Endothelial cell of umbilical vein (primary cell): ENCODE measurements at regions not wholly inside any gene's neighbourhood (a gene's known extent, or its start where the extent isn't known, plus 50 kb on each side); places are given as distances from the start of the nearest gene placed in this dataset.

Source experiments
- BruUV-seq: library from RNA; stranded (reverse); fragments of 400-500 nt; replicated peaks from 2 replicates; lab custom pipeline; 2021; lab: Mats Ljungman, UMichigan
- CTCF ChIA-PET: fragments of 300-600, 350-600 bp; sonication (Branson Sonifier 250); formaldehyde crosslinking; loops from one replicate; lab custom pipeline; 2021; ENCODE audit warnings: antibody characterized with exemption, inconsistent platforms; lab: Charles Lee
- POLR2A ChIA-PET: fragments of 300-600, 350-600 bp; sonication (Branson Sonifier 250); formaldehyde crosslinking; loops from one replicate; lab custom pipeline; 2021; ENCODE audit warnings: antibody characterized with exemption, inconsistent platforms; lab: Charles Lee
- DNase-seq: peaks from one replicate; pipeline ENCODE4 v3.0.0-alpha.2; 2011; ENCODE audit warnings: low read depth, low spot score
- FAIRE-seq: peaks from 2 replicates; lab custom pipeline; 2011; peaks lifted over from hg19 to GRCh38; lab: Jason Lieb, UNC
- H2AFZ ChIP-seq: 2 replicates; pipeline ENCODE4 v1.6.0; 2012; ENCODE audit warnings: low read depth, low read length, control low read depth, inconsistent platforms
- H3K27ac ChIP-seq: 2 replicates; pipeline ENCODE4 v1.5.1; 2011; ENCODE audit warnings: low read depth, mild to moderate bottlenecking, control low read depth, low read length, moderate library complexity; ENCODE audit not compliant: insufficient read depth
- H3K27me3 ChIP-seq, 2 experiments: 2 replicates each; pipeline versions ENCODE4 v1.6.0 to v1.6.1; 2011; ENCODE audit warnings: low read length in 2 of 2, mixed read lengths in 1 of 2; ENCODE audit not compliant: control insufficient read depth in 2 of 2, insufficient read depth in 2 of 2
- H3K36me3 ChIP-seq, 2 experiments: 2 replicates in 1 of 2; 3 replicates in 1 of 2; pipeline ENCODE4 v1.5.1; 2011; ENCODE audit warnings: low read length in 2 of 2, mild to moderate bottlenecking in 1 of 2, moderate library complexity in 1 of 2; ENCODE audit not compliant: control insufficient read depth in 2 of 2, insufficient read depth in 2 of 2; ENCODE audit errors: extremely low read depth in 1 of 2
- H3K4me1 ChIP-seq: 3 replicates; pipeline ENCODE4 v1.5.1; 2011; ENCODE audit warnings: mild to moderate bottlenecking, low read length; ENCODE audit not compliant: control insufficient read depth, insufficient read depth; ENCODE audit errors: extremely low read depth
- H3K4me2 ChIP-seq: 2 replicates; pipeline ENCODE4 v1.6.1; 2011; ENCODE audit warnings: low read length, control low read depth, mixed read lengths; ENCODE audit not compliant: insufficient read depth
- H3K4me3 ChIP-seq, 3 experiments: fragments of 200-600 bp in 1 of 3; sonication (generic), shearing (Covaris generic) in 1 of 3; replicated peaks in 1 of 3; 2 replicates each; pipeline ENCODE4 v1.5.1; 2011 to 2016; ENCODE audit warnings: control low read depth in 3 of 3, low read length in 3 of 3, mild to moderate bottlenecking in 2 of 3, inconsistent platforms in 1 of 3, low read depth in 1 of 3, moderate library complexity in 1 of 3; ENCODE audit not compliant: insufficient read depth in 1 of 3
- H3K79me2 ChIP-seq: 2 replicates; pipeline ENCODE4 v1.6.0; 2012; ENCODE audit warnings: low read length, inconsistent platforms; ENCODE audit not compliant: control insufficient read depth, insufficient read depth
- H3K9ac ChIP-seq: replicated peaks from 2 replicates; pipeline ENCODE3; 2011; ENCODE audit warnings: low read length, control low read depth; ENCODE audit not compliant: insufficient read depth; ENCODE audit errors: extremely low read depth
- H3K9me1 ChIP-seq: replicated peaks from 3 replicates; pipeline ENCODE4 v1.6.0; 2011; ENCODE audit warnings: mild to moderate bottlenecking, low read length; ENCODE audit not compliant: control insufficient read depth, insufficient read depth; ENCODE audit errors: extremely low read depth
- H3K9me3 ChIP-seq: replicated peaks from 2 replicates; pipeline ENCODE4 v1.5.1; 2012; ENCODE audit warnings: low read length, inconsistent platforms; ENCODE audit not compliant: control insufficient read depth, insufficient read depth
- H4K20me1 ChIP-seq: replicated peaks from 2 replicates; pipeline ENCODE3; 2011; ENCODE audit warnings: mild to moderate bottlenecking, low read length; ENCODE audit not compliant: control insufficient read depth, insufficient read depth; ENCODE audit errors: extremely low read depth
- EZH2 ChIP-seq: IDR thresholded peaks from 2 replicates; pipeline ENCODE4 v1.6.1; 2012; ENCODE audit warnings: borderline replicate concordance, low read depth, mild to moderate bottlenecking, moderate library complexity, low read length, inconsistent platforms; ENCODE audit not compliant: severe bottlenecking
- FOS ChIP-seq: IDR thresholded peaks from 2 replicates; pipeline ENCODE4 v1.6.1; 2011; ENCODE audit warnings: mild to moderate bottlenecking, low read length, moderate library complexity, borderline replicate concordance; ENCODE audit not compliant: insufficient read depth
- GATA2 ChIP-seq: IDR thresholded peaks from 2 replicates; pipeline ENCODE4 v1.7.0; 2011; ENCODE audit warnings: low read depth, mild to moderate bottlenecking, moderate library complexity, mixed read lengths, low read length; ENCODE audit not compliant: insufficient read length, insufficient read depth
- JUN ChIP-seq: IDR thresholded peaks from 2 replicates; pipeline ENCODE4 v1.6.1; 2011; ENCODE audit warnings: borderline replicate concordance, low read depth; ENCODE audit not compliant: insufficient read length, insufficient read depth
- MYC ChIP-seq: IDR thresholded peaks from one replicate; pipeline ENCODE4 v1.6.1; 2011; ENCODE audit warnings: mild to moderate bottlenecking, low read depth, low read length
- POLR2AphosphoS5 ChIP-seq: IDR thresholded peaks from 2 replicates; pipeline ENCODE4 v1.6.1; 2012; ENCODE audit warnings: low read depth, mild to moderate bottlenecking, control low read depth, low read length, moderate library complexity; ENCODE audit not compliant: insufficient read depth
- dilution Hi-C: fragments of 300-500 bp; cut with MboI; formaldehyde crosslinking; loops from one replicate; pipeline ENCODE4 v1.15.0; 2019; ENCODE audit warnings: low sequenced_read_pairs; ENCODE audit not compliant: extremely low pct_ligation_motif_present
- intact Hi-C: fragments of 100-400 bp; cut with micrococcal nuclease; formaldehyde crosslinking; loops from one replicate; pipeline ENCODE4 v1.10.0; 2022
- TF ChIP-seq, protein P1 (sequence below), 2 donors: IDR thresholded peaks; 1 replicate in 1 of 2; 2 replicates in 1 of 2; pipeline ENCODE4 v1.5.1; 2011; ENCODE audit warnings: low read length in 2 of 2, mild to moderate bottlenecking in 2 of 2, moderate library complexity in 2 of 2, control low read depth in 1 of 2, inconsistent platforms in 1 of 2, low read depth in 1 of 2; ENCODE audit not compliant: insufficient read depth in 1 of 2; ENCODE audit errors: extremely low read depth in 1 of 2

DNA sequence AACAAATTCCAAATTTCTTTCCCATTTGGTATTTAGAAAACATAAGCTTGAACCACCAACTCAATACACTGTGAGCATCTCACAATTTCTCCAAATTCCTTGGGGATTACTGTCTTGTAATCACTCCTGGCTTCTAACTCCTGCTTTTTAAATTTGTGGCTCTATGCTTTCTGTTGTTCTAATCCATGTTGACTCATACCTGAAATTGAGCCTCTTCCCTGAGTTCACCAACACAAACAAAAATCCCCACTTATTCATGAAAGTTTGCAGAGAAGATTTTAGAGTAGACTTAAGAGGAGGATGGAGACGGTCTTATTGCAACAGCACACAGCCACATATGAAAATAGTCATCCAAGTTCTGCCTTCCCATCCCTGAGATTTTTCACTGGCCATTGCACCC, 252.5 kb downstream of the PTEN start:
- no peaks in the 10 kb centered on the region for H3K27me3 ChIP-seq
- no peak overlapping the region for H3K27ac ChIP-seq
- BruUV-seq: no TSS peak
- ChIA-PET POLR2A (no interaction called here), CTCF (interaction anchor here (0.9 to 4.3 kb wide), 2 partner anchors 253 to 274 kb away, joined by 4 to 86 read pairs; partner anchors contain the start of genes KLLN and PTEN)
- H3K9me1 ChIP-seq: no peaks in the 10 kb centered on the region
- H3K4me2 ChIP-seq: no peak overlapping the region
- dilution Hi-C loops (no loop called here), intact Hi-C loops (loop anchor here (2.0 to 10.0 kb wide), 3 partner anchors 437 to 581 kb away; no protein-coding TSS in a partner anchor)
- no peak for TF ChIP-seq JUN
- no peak for TF ChIP-seq FOS
- TF ChIP-seq, protein P1, sequence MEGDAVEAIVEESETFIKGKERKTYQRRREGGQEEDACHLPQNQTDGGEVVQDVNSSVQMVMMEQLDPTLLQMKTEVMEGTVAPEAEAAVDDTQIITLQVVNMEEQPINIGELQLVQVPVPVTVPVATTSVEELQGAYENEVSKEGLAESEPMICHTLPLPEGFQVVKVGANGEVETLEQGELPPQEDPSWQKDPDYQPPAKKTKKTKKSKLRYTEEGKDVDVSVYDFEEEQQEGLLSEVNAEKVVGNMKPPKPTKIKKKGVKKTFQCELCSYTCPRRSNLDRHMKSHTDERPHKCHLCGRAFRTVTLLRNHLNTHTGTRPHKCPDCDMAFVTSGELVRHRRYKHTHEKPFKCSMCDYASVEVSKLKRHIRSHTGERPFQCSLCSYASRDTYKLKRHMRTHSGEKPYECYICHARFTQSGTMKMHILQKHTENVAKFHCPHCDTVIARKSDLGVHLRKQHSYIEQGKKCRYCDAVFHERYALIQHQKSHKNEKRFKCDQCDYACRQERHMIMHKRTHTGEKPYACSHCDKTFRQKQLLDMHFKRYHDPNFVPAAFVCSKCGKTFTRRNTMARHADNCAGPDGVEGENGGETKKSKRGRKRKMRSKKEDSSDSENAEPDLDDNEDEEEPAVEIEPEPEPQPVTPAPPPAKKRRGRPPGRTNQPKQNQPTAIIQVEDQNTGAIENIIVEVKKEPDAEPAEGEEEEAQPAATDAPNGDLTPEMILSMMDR (IDR thresholded peaks at IDR 0.05; ENCODE audit: extremely low read depth in 1 of 2, insufficient read depth in 1 of 2, low read depth in 1 of 2, low read length in 2 of 2): no peak
- TF ChIP-seq GATA2: no peak
- no peak for TF ChIP-seq POLR2AphosphoS5
- no peak for TF ChIP-seq EZH2
- no peak for TF ChIP-seq MYC
- no peaks in the 10 kb centered on the region for H3K4me1 ChIP-seq
- H4K20me1 ChIP-seq: no peaks in the 10 kb centered on the region
- no peak overlapping the region for H3K9ac ChIP-seq
- H3K4me3 ChIP-seq: no peak overlapping the region
- FAIRE-seq (no peak), DNase-seq (no peak)
- H2AFZ ChIP-seq: no peak overlapping the region
- H3K9me3 ChIP-seq: no peaks in the 10 kb centered on the region
- no peaks in the 10 kb centered on the region for H3K79me2 ChIP-seq
- H3K36me3 ChIP-seq: no peaks in the 10 kb centered on the region
